Astrocyte (in vitro differentiated cells and primary cell): ENCODE measurements at regions not wholly inside any gene's neighbourhood (a gene's known extent, or its start where the extent isn't known, plus 50 kb on each side); places are given as distances from the start of the nearest gene placed in this dataset.
"Not testable (repeated sequence)": the region's sequence is repeated elsewhere in the genome, so short reads cannot be mapped to it uniquely, and the experiment has no call there.

Experiments
- DNase-seq: peaks from one replicate; pipeline ENCODE4 v3.0.0-alpha.2; 2010; ENCODE audit warnings: low read depth
- FAIRE-seq: peaks from 2 replicates; lab custom pipeline; 2011; peaks lifted over from hg19 to GRCh38; lab: Jason Lieb, UNC
- H2AFZ ChIP-seq: 2 replicates; pipeline ENCODE4 v1.6.0; 2012; ENCODE audit warnings: low read depth, low read length, inconsistent platforms
- H3K27ac ChIP-seq: 2 replicates; pipeline ENCODE4 v1.5.1; 2011; ENCODE audit warnings: low read depth, low read length, inconsistent platforms
- H3K27me3 ChIP-seq: 2 replicates; pipeline ENCODE4 v1.6.0; 2011; ENCODE audit warnings: low read length, inconsistent platforms; ENCODE audit not compliant: insufficient read depth
- H3K36me3 ChIP-seq: 2 replicates; pipeline ENCODE4 v1.5.1; 2011; ENCODE audit warnings: low read length, inconsistent platforms; ENCODE audit not compliant: insufficient read depth
- H3K4me1 ChIP-seq: 2 replicates; pipeline ENCODE4 v1.5.1; 2011; ENCODE audit warnings: low read length, inconsistent platforms; ENCODE audit not compliant: insufficient read depth
- H3K4me2 ChIP-seq: 2 replicates; pipeline ENCODE4 v1.6.0; 2012; ENCODE audit warnings: low read length, inconsistent platforms
- H3K4me3 ChIP-seq: 2 replicates; pipeline ENCODE4 v1.5.1; 2011; ENCODE audit warnings: low read depth, mild to moderate bottlenecking, low read length, inconsistent platforms; ENCODE audit not compliant: insufficient read depth
- H3K79me2 ChIP-seq: 2 replicates; pipeline ENCODE4 v1.6.0; 2012; ENCODE audit warnings: mild to moderate bottlenecking, low read length, inconsistent platforms; ENCODE audit not compliant: insufficient read depth
- H3K9ac ChIP-seq: 2 replicates; pipeline ENCODE4 v1.6.0; 2012; ENCODE audit warnings: mild to moderate bottlenecking, low read length, inconsistent platforms
- H3K9me3 ChIP-seq: 2 replicates; pipeline ENCODE4 v1.5.1; 2012; ENCODE audit warnings: low read depth, mild to moderate bottlenecking, low read length, inconsistent platforms; ENCODE audit not compliant: insufficient read depth
- H4K20me1 ChIP-seq: 2 replicates; pipeline ENCODE4 v1.6.0; 2012; ENCODE audit warnings: low read length, inconsistent platforms; ENCODE audit not compliant: insufficient read depth
- H3K27ac Mint-ChIP-seq: one replicate; pipeline ENCODE4 v1.8.0; 2021; ENCODE audit warnings: mild to moderate bottlenecking, mixed read lengths; ENCODE audit not compliant: unreplicated experiment
- H3K27me3 Mint-ChIP-seq: one replicate; pipeline ENCODE4 v1.8.0; 2021; ENCODE audit warnings: low read depth, mixed read lengths; ENCODE audit not compliant: unreplicated experiment
- H3K36me3 Mint-ChIP-seq: one replicate; pipeline ENCODE4 v1.8.0; 2021; ENCODE audit warnings: low read depth, mixed read lengths; ENCODE audit not compliant: unreplicated experiment
- H3K4me1 Mint-ChIP-seq: one replicate; pipeline ENCODE4 v1.8.0; 2021; ENCODE audit warnings: low read depth, mixed read lengths; ENCODE audit not compliant: unreplicated experiment
- H3K4me3 Mint-ChIP-seq: one replicate; pipeline ENCODE4 v1.8.0; 2021; ENCODE audit warnings: mild to moderate bottlenecking, moderate library complexity, mixed read lengths; ENCODE audit not compliant: unreplicated experiment
- H3K9me3 Mint-ChIP-seq: one replicate; pipeline ENCODE4 v1.8.0; 2021; ENCODE audit warnings: mild to moderate bottlenecking, mixed read lengths; ENCODE audit not compliant: unreplicated experiment
- CTCF ChIP-seq: IDR thresholded peaks from 2 replicates; pipeline ENCODE4 v1.5.1; 2011; ENCODE audit warnings: low read depth, mild to moderate bottlenecking, inconsistent platforms, low read length, moderate library complexity; ENCODE audit not compliant: insufficient read depth
- EZH2 ChIP-seq: IDR thresholded peaks from 2 replicates; pipeline ENCODE4 v1.6.1; 2012; ENCODE audit warnings: mild to moderate bottlenecking, low read length, inconsistent platforms; ENCODE audit not compliant: insufficient read depth

GRCh38 chr9:75382126-75382525 lies 293.8 kb downstream of the OSTF1 start:
- H3K27ac Mint-ChIP-seq = no peak overlapping the region
- no peaks in the 10 kb centered on the region for H3K36me3 Mint-ChIP-seq
- no peak overlapping the region for H2AFZ ChIP-seq
- no peak for TF ChIP-seq EZH2
- no peak for TF ChIP-seq CTCF
- H4K20me1 ChIP-seq = no peaks in the 10 kb centered on the region
- peaks cover 15% of the 10 kb centered on the region for H3K9me3 Mint-ChIP-seq
- FAIRE-seq (no peak), DNase-seq (peak; percentile 23)
- H3K36me3 ChIP-seq = no peaks in the 10 kb centered on the region
- H3K9me3 ChIP-seq = no peaks in the 10 kb centered on the region
- no peak overlapping the region for H3K4me2 ChIP-seq
- no peak overlapping the region for H3K4me3 ChIP-seq
- peaks cover 5% of the 10 kb centered on the region for H3K4me1 ChIP-seq
- H3K79me2 ChIP-seq = no peaks in the 10 kb centered on the region
- H3K4me1 Mint-ChIP-seq = peaks cover 15% of the 10 kb centered on the region
- H3K27me3 ChIP-seq = no peaks in the 10 kb centered on the region
- no peak overlapping the region for H3K9ac ChIP-seq
- H3K27ac ChIP-seq = no peak overlapping the region
- H3K27me3 Mint-ChIP-seq = no peaks in the 10 kb centered on the region
- H3K4me3 Mint-ChIP-seq = no peak overlapping the region

DNA sequence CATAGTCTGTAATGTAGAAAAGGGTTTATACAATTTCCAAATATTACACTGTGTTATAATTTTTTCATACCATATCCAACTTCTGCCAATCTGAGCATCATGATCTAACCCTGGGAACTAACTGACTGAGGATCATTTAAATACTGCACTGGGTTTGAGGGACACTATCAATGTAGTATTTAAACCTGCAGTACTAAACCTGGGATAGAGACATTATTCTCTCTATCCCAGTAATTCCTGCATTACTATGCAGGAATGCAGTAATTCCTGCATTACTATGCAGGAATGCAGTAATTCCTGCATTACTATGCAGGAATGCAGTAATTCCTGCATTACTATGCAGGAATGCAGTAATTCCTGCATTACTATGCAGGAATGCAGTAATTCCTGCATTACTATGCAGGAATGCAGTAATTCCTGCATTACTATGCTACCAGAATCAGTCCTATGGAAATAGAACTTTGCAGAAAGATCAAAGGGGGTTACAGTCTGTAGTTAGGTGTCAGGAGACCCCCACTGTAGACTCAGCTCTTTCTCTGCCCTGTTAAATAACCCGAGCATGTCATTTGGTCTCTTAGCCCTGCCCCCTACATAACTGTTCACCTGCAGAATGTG lies 295.2 kb downstream of the OSTF1 start:
- H3K27ac Mint-ChIP-seq, H3K27me3 ChIP-seq, H3K4me1 Mint-ChIP-seq, H3K27me3 Mint-ChIP-seq, H3K79me2 ChIP-seq, H3K36me3 ChIP-seq, H4K20me1 ChIP-seq, H3K4me1 ChIP-seq, H3K4me2 ChIP-seq, H3K36me3 Mint-ChIP-seq, H3K4me3 ChIP-seq, H2AFZ ChIP-seq, H3K9ac ChIP-seq, FAIRE-seq, H3K4me3 Mint-ChIP-seq, DNase-seq, H3K9me3 ChIP-seq, H3K27ac ChIP-seq: not testable (repeated sequence)
- peaks cover 15% of the 10 kb centered on the region for H3K9me3 Mint-ChIP-seq

DNA sequence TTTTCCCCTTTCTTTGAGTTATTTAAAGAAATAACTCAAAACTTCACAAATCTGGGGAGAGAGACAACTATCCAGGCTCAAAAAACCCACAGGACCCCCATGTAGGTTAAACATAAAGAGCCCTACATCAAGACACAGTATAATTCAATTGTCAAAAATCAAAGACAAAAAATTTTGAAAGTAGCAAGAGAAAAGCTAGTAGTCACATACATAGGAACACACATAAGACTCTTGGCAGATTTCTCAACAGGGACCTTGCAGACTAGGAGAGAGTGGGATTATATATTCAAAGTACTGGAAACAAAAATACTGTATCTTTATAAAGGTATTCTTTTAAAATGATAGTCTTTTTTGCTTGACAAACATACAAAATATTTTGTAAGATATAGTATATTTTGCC lies 296.9 kb downstream of the OSTF1 start:
- H3K36me3 ChIP-seq = no peaks in the 10 kb centered on the region
- peaks cover 7% of the 10 kb centered on the region for H3K4me1 Mint-ChIP-seq
- DNase-seq (no peak), FAIRE-seq (no peak)
- H3K27ac ChIP-seq = no peak overlapping the region
- no peaks in the 10 kb centered on the region for H3K36me3 Mint-ChIP-seq
- no peak overlapping the region for H3K27ac Mint-ChIP-seq
- TF ChIP-seq CTCF (no peak), EZH2 (no peak)
- H3K9me3 Mint-ChIP-seq = peaks cover 11% of the 10 kb centered on the region
- no peaks in the 10 kb centered on the region for H3K9me3 ChIP-seq
- no peak overlapping the region for H2AFZ ChIP-seq
- H3K9ac ChIP-seq = no peak overlapping the region
- no peaks in the 10 kb centered on the region for H3K27me3 ChIP-seq
- H3K79me2 ChIP-seq = no peaks in the 10 kb centered on the region
- peaks cover 3% of the 10 kb centered on the region for H3K27me3 Mint-ChIP-seq
- H3K4me1 ChIP-seq = peaks cover 5% of the 10 kb centered on the region
- H3K4me3 Mint-ChIP-seq = no peak overlapping the region
- no peak overlapping the region for H3K4me3 ChIP-seq
- no peaks in the 10 kb centered on the region for H4K20me1 ChIP-seq
- H3K4me2 ChIP-seq = no peak overlapping the region
